ENCODE measurements at regions not wholly inside any gene's neighbourhood (a gene's known extent, or its start where the extent isn't known, plus 50 kb on each side); places are given as distances from the start of the nearest gene placed in this dataset.
A peak's percentile ranks its signal among the peaks of the same experiment; 100 is the strongest.

DNA sequence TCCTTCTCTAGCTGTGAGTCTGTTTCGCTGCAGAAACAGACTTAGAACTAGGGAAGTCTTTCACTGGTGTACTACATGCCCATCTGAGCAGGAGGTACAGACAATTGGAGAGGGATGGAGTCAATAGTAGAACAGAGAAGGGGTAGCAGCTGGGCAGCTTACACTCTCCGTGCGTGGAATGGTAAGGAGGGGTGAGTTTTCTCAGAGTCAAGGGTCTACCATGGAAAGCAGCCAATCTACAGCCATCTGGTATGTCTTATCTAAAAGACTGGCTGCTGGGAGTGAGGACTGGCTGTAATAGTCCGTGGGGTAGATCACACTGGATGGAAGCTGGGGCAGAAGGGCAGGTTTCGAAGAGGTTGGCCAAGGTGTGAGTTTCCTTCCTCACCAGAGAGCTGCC lies 137.3 kb upstream of the TENM4 start:
- no peak for DNase-seq
- in situ Hi-C loops (cut with MboI; ENCODE audit: low pct_unique_long_range_greater_than_20kb, low sequenced_read_pairs): no loop called here

DNA sequence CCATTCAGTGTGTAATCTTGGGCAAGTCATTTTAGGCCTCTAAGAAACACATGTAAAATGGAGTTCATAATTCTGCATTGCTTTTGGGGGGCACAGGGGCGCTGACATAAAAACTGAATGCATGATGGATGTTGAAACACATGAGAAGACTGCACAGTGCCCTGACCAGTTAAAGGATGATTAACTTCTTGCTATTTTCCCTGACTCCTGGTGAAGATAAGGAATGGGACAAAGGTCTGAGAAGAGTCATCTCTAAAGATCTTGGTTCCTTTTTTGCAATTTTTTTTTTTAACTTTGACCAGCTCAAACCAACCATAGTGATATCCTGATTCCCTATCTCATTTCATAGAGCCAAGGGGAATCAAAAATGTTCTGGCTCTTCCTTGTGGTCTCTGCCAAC lies 134.9 kb upstream of the TENM4 start:
- in situ Hi-C loops (cut with MboI; ENCODE audit: low pct_unique_long_range_greater_than_20kb, low sequenced_read_pairs): no loop called here

DNA sequence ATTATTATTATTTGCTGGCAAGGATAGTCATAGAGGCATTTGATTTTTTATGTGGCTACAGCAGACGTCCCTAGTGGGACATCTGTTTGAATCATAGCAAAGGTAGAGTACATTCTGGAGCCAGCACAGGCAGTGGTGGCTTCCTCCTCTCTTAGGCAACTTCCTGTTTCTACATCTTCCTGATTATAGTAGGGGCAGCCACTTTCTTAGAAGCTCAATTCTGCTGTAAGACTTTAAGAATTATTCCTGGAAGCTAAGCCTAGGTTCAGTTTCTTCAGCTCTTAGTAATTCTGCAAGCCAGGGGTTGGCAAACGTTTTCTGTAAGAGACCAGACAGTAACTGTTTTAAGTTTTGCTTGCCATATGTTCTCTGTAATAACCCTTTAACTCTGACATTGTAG lies 129.3 kb upstream of the TENM4 start:
- DNase-seq: peak; percentile 90
- in situ Hi-C loops (cut with MboI; ENCODE audit: low pct_unique_long_range_greater_than_20kb, low sequenced_read_pairs): no loop called here

More for the DNA sequence above, 134.9 kb upstream of the TENM4 start:
- DNase-seq: no peak

DNA sequence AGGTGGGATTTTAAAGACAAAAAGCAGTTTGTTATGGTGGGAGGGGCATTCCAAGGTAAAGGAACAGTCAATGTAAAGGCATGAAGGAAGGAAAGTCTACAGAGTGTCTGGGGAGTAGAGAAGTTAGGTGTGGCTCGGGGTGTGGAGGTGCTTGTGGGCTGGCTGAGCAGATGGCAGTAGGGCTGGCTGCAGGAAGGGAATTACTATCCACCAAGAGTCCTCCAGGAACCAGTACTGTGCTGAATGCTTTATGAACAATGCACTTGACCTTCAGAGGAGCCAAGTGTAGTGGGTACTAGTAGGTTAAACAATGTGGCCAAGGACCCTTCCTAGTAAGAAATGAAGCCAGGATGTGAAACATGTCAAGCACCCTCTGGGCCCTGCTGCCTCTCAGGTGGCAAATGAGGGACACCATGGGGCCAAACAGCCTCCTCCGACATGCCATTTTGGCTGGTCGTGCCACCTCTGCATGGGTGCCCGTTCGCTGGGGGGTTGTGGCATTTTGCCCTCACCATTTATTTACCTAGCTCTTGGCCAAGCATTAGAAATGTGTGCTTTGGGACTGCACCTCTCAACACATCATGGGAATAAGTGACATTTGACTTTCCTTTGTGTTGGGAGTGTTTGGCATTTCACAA lies 123.6 kb upstream of the TENM4 start:
- no peak for DNase-seq
- in situ Hi-C loops (cut with MboI; ENCODE audit: low pct_unique_long_range_greater_than_20kb, low sequenced_read_pairs): no loop called here

DNA sequence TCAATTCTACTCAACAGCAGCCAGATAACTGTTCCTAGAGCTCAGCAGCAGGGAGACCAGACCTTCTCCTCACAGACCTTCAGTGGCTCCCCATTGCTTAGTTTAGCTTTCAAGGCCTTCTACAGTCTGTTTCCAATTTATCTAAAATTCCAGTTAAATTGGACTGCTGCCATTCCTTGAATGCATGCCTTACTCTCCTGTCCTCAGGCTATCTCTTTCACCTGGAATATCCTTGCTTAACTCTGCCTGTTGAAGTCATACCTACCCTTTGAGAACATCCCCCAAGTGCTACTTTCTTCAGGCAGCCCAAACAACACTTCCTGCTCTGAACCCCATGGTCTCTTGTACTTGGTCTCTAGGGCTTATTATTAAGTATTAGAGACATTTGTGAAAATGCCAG lies 120.7 kb upstream of the TENM4 start:
- in situ Hi-C loops (cut with MboI; ENCODE audit: low pct_unique_long_range_greater_than_20kb, low sequenced_read_pairs): no loop called here
- no peak for DNase-seq

DNA sequence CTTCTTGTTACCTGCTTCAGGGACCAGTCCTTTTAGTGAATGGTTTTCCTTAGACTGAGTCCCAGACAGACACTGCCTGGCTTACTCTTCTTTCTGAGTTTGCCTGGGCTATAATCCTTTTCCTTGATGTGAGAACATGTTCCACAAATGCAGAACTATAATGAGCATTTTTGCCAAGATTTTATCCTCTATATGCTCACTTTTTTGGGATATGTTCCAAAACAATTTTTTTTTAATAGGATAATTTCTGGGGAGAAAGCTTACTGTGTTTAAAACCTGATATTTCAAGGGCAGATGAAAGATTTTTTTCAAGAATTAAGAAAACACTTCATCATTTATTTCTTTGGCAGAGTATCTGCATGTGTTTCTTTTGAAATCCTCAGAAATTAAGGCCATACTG lies 110.0 kb upstream of the TENM4 start:
- DNase-seq: no peak
- in situ Hi-C loops (cut with MboI; ENCODE audit: low pct_unique_long_range_greater_than_20kb, low sequenced_read_pairs): no loop called here

DNA sequence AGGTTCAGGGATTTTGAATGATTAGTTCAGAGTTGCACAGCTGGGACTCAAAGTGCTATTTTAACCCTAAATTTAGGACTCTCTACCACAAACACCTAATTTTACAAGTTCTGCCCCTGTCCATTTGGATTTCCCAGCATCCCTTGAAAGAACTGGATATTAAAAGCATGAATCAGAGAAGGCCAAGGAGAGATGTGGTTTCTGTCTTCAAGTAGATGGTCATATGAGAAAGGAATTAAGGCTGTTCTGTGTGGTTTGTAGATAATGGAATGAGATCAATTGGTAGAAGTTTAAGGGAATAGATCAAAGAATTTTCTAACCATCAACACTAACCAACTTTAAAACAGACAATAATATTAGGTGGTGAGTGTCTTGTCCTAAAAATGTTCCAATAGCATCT lies 106.4 kb upstream of the TENM4 start:
- DNase-seq: no peak
- in situ Hi-C loops (cut with MboI; ENCODE audit: low pct_unique_long_range_greater_than_20kb, low sequenced_read_pairs): no loop called here

DNA sequence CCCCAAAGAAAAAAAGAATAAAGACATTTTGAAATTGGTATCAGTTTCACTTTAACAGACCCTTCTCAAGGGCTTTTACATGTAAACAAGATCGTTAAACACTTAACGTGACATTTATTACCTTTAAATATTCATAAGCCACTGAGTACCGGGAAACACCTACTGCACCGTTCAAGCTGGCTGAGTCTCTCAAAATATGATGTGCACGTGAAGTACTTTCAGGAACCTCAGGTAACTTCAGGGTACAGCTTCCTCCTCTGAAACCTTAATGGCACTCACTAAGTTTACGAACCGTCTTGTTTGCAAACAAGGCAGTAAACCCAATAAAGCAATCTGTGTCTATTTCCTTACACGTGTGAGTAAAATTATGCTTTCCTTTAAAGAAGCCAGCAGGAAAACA lies 105.5 kb upstream of the TENM4 start:
- no peak for DNase-seq
- in situ Hi-C loops (cut with MboI; ENCODE audit: low pct_unique_long_range_greater_than_20kb, low sequenced_read_pairs): no loop called here

DNA sequence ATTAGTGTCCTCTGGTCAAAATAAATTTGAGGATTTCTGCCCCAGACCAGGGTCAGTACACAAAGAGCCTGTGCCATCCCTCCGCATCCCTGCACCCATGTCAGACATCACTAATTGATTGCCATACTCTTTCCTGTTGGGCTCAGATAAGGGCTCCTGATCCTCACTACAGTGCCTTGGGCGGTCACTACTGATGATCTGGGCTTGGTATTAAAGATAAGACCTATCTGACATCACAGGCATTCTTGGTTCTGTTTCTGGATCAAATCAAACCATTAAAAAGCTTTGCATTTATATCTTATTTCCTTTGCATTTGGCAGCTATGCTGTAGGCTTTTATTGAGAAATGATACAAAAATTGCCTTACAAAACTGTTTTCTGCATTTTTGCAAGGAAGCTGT lies 103.5 kb upstream of the TENM4 start:
- in situ Hi-C loops (cut with MboI; ENCODE audit: low pct_unique_long_range_greater_than_20kb, low sequenced_read_pairs): no loop called here
- no peak for DNase-seq

DNA sequence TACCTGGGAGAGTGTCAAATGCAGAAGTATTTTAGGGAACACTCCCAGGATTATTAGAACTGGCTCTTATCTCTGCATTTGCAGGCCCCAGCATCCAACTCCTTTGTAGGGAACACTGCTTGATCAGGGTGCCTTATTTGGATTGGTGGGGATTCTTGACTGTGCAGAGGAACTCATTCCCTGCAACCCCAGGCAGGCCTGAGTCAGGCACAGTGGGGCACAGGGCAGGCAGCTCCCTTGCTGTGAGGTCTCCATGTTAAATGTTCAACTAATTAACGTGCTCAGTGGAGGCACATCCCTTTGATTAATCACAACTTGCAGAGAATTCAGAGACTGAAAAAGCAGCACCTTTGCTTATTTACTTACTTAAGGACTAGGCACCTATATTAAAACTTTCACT lies 102.3 kb upstream of the TENM4 start:
- in situ Hi-C loops (cut with MboI; ENCODE audit: low pct_unique_long_range_greater_than_20kb, low sequenced_read_pairs): no loop called here
- no peak for DNase-seq

DNA sequence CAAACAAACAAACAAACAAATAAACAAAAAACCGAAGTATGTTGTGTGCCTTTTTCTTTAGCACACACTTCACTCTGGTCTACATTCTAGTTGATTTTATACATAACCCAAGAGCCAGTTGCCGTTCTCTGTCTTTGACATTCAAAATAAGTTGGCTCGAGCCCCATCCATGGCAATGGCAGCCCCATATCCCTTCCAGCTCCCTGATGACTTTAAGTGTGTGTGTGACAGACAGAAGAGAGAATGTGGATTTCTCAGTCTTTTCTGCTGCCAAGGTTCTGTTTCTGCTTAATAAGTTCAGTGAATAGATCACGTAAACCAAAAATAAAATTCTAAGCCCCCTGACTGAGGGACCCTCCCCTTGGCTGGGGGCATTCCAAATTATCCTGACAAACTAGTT lies 100.6 kb upstream of the TENM4 start:
- DNase-seq: no peak
- in situ Hi-C loops (cut with MboI; ENCODE audit: low pct_unique_long_range_greater_than_20kb, low sequenced_read_pairs): no loop called here

DNA sequence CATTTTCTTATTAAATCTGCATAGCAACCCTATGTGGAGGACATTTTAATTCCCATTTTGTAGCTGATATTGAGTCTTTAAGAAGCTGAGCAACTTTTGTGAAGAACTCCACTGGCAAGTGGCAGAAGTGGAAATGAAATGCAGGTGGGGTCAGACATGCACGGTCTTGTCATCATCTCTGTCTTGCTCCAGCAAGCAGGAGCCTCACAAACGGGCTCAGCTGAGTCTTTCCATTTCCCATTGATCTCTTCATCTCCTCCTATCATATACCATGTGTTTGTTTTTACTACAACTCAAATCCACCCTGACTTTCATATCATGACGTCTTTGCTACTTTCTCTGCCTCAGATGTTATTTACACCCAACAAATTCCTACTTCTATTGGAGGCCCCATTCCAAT lies 97.9 kb upstream of the TENM4 start:
- in situ Hi-C loops (cut with MboI; ENCODE audit: low pct_unique_long_range_greater_than_20kb, low sequenced_read_pairs): no loop called here
- no peak for DNase-seq

DNA sequence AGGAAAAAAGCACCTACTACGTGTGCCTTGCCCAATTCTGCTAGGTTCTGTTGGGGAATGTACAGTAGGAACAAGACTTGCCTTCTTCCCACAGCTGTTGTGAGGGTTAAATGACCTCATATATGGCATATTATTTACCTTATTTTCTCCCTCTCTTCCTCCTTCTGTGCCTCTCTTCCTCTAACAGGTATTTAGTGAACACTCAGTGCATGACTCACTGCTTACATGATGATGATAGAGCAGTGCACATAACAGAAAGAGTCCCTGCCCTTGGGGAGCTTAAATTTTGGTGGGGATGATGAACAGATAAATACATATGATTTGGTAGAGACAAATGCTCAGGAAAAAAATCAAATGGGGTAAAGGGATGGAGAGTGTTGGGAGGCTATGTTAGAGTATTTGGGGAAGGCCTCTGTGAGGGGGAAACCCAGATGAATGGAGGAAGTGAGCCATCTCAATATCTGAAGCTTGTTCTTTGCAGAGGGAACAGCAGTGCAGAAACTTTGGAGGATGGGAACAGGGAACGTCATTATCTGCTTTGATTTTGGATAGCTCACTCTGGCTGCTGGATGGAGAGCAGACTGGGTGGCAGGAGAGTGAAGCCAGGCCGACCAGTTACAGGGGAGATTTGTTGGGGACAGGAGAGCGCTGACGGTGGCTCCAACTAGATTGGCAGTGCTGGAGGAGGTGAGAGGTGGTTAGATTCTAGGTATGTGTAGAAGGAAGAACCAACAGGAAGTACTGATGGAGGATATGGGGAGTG lies 95.5 kb upstream of the TENM4 start:
- no peak for DNase-seq
- in situ Hi-C loops (cut with MboI; ENCODE audit: low pct_unique_long_range_greater_than_20kb, low sequenced_read_pairs): no loop called here

DNA sequence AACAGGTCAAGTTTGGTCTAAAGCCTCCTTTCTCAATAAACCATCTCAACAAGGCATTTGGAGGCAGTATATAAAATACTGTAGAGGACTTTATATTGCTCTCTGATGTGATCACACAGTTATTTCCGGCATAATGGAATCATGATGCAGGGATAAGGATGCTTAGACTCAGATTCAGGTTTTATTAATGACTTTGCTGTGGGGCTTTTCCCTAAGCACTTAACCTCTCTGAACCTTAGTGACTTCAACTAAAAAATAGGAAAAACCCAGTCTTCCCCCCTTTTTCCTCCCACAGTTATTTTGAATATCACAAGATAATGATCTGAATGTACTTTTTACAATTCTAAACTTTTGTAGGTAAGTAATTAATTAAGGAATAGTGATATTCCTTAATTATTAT lies 94.8 kb upstream of the TENM4 start:
- in situ Hi-C loops (cut with MboI; ENCODE audit: low pct_unique_long_range_greater_than_20kb, low sequenced_read_pairs): no loop called here
- DNase-seq: no peak

DNA sequence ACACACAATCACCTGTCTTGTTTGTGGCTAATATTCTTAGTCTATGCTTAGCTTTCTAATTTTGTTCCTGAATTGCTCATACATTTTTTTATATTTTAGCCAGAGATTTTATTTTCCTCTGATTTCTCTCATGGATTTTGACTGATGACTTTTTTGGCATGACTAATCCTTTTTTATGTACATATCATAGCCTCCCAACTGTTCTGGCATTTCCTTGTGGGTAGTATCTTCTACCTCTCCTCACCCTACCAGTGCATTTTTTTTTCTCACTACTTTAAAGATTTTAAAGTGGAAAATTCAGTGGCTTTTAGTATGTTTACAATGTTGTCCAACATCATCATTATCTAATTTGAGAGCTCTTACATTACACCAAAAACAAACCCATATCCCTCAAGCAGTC lies 84.4 kb upstream of the TENM4 start:
- DNase-seq: no peak
- in situ Hi-C loops (cut with MboI; ENCODE audit: low pct_unique_long_range_greater_than_20kb, low sequenced_read_pairs): no loop called here

DNA sequence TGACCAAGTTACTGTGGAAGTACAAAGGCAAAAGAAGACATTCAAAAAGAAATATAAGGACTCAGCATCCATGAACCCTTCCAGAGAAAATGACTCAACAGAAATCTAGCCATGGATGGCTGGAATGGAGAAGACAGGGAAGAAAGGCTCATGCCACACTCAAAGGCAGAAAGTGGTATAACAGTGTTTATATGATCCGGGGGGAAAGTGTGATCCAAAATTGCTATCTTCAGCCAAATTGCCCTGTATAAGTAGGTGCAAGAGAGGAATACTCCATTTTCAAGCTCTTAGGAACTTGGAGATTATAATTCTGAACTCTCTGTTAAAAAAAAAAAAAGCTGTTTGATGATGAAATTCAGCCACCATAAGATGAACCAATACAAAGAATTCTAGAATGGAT lies 81.8 kb upstream of the TENM4 start:
- DNase-seq: no peak
- in situ Hi-C loops (cut with MboI; ENCODE audit: low pct_unique_long_range_greater_than_20kb, low sequenced_read_pairs): no loop called here

DNA sequence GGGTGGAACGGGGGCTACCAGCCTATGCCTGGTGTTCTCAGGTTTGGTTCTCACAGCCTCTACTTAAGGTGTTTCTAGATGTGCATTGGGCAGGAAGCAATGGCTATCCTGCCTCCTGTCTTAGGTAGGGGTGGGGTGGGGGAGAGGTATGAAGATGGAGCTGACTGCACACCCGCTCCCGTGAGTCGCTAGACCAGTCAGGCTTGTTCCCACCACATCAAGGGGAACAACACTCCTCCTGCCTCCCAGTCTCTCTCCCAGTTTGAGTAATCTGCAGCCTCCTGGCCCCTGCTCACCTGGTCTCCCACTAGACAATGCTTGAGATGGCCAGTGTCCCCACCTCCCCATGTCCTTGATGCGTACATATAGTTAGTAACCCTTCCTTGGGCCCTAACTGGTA lies 79.3 kb upstream of the TENM4 start:
- no peak for DNase-seq
- in situ Hi-C loops (cut with MboI; ENCODE audit: low pct_unique_long_range_greater_than_20kb, low sequenced_read_pairs): no loop called here

DNA sequence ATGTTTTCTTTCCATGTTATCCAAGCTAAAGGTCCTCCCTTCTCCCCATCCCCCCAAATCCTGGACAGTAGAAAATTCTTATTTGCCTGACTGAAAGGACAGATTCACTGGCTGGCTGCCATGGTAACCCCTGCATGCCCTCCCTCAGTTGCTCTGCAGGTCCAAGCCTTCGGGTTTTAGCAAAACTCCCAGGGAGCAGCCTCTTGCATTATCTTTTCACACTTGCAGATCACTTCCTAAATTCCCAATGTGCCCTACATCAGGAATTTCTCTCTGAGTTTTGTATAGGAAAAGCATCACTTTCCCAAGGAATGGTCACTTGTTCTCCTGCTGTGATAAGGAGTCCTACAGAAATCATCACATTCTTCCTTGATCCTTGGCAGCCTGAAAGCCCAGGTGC lies 75.0 kb upstream of the TENM4 start:
- in situ Hi-C loops (cut with MboI; ENCODE audit: low pct_unique_long_range_greater_than_20kb, low sequenced_read_pairs): no loop called here
- DNase-seq: no peak

DNA sequence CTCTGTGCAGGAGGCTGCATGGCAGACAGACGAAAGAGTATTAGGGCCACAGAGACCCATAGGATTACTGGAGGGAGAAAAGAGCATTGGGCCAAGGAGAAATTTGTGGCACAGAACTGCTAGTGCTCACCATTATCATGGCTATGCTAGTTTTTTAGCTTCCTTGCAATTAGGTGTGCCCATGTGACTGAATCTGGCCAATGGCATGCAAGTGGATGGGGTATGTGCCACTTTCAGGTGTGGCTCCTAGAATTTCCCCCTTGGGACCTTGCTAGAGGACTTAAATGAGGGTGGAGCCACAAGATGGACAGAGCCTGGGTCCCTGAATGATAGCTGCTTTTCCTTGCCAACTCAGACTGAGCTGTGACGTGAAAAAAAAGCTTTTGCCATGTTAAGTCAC lies 73.9 kb upstream of the TENM4 start:
- no peak for DNase-seq
- in situ Hi-C loops (cut with MboI; ENCODE audit: low pct_unique_long_range_greater_than_20kb, low sequenced_read_pairs): no loop called here

DNA sequence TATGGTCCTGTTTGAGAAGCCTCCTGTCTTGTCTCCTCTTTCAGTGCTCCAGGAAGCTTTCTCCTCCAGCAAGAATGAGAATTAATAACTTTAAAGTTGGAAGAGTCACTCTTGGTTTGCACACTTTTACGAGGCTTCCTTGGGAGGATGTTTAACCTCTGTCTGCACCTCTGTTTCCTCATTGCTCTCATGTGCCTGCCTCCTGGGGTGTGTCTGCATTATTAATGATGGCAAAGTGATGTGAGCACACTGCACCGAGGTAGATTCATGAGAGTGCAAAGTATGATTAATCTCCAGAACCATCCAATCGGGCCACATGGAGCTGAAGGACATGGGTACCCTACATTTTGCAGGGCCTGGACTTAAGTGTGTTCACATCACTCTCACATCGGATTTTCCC lies 73.5 kb upstream of the TENM4 start:
- in situ Hi-C loops (cut with MboI; ENCODE audit: low pct_unique_long_range_greater_than_20kb, low sequenced_read_pairs): no loop called here
- no peak for DNase-seq
